SK-N-MC (cell line): ENCODE measurements at regions not wholly inside any gene's neighbourhood (a gene's known extent, or its start where the extent isn't known, plus 50 kb on each side); places are given as distances from the start of the nearest gene placed in this dataset.

Source experiments
- DNase-seq: peaks from one replicate; pipeline ENCODE4 v3.0.0-alpha.2; 2011; ENCODE audit warnings: low read depth, low spot score
- H3K27ac ChIP-seq: fragments of 200-600 bp; sonication (generic); 2 replicates; pipeline ENCODE4 v1.5.1; 2016; ENCODE audit warnings: mixed run types
- H3K36me3 ChIP-seq: fragments of 200-600 bp; sonication (generic); 2 replicates; pipeline ENCODE4 v1.6.1; 2017; ENCODE audit warnings: antibody characterized with exemption, low read length, mixed read lengths; ENCODE audit not compliant: insufficient read depth
- H3K4me3 ChIP-seq: fragments of 200-600 bp; sonication (generic); 2 replicates; pipeline ENCODE4 v1.5.1; 2016
- H3K9ac ChIP-seq: fragments of 200-600 bp; sonication (generic); 2 replicates; pipeline ENCODE4 v1.8.0; 2017; ENCODE audit warnings: mixed run types, mixed read lengths; ENCODE audit not compliant: insufficient read length
- H3K9me3 ChIP-seq: fragments of 200-600 bp; sonication (generic); 2 replicates; pipeline ENCODE4 v1.6.1; 2017; ENCODE audit warnings: low read depth, mild to moderate bottlenecking, antibody characterized with exemption, low read length, moderate library complexity, mixed read lengths
- EZH2 ChIP-seq: fragments of 200-600 bp; sonication (generic); IDR thresholded peaks from one replicate; pipeline ENCODE4 v1.6.1; 2017; ENCODE audit warnings: antibody characterized with exemption
- FOXP2 ChIP-seq: optimal IDR thresholded peaks from 2 replicates; pipeline ENCODE3; 2011; ENCODE audit warnings: mild to moderate bottlenecking, moderate library complexity; ENCODE audit not compliant: insufficient read depth; ENCODE audit errors: extremely low read length, control extremely low read depth
- POLR2AphosphoS5 ChIP-seq: IDR thresholded peaks from 2 replicates; pipeline ENCODE4 v1.6.1; 2012; ENCODE audit warnings: mild to moderate bottlenecking, low read depth, low read length, borderline replicate concordance

- DNase-seq, result no peak
Observed at GRCh38 chr6:95145457-95145856, 431.9 kb upstream of the MANEA start.

GRCh38 chr6:95159557-95159956 is 417.8 kb upstream of the MANEA start:
- no peak for DNase-seq
- no peaks in the 10 kb centered on the region for H3K36me3 ChIP-seq
- H3K9ac ChIP-seq, result no peak overlapping the region
- no peaks in the 10 kb centered on the region for H3K9me3 ChIP-seq
- H3K27ac ChIP-seq, result no peak overlapping the region
- H3K4me3 ChIP-seq, result no peak overlapping the region
- TF ChIP-seq EZH2 (no peak), FOXP2 (no peak), POLR2AphosphoS5 (no peak)

More at GRCh38 chr6:95145457-95145856, 431.9 kb upstream of the MANEA start:
- Histone ChIP-seq H3K9me3 (no peaks in the 10 kb centered on the region), H3K9ac (no peak overlapping the region), H3K27ac (no peak overlapping the region), H3K4me3 (no peak overlapping the region), H3K36me3 (no peaks in the 10 kb centered on the region)
- TF ChIP-seq FOXP2, result no peak
- no peak for TF ChIP-seq POLR2AphosphoS5
- no peak for TF ChIP-seq EZH2

- no peak for DNase-seq
- H3K36me3 ChIP-seq, result no peaks in the 10 kb centered on the region
- no peak overlapping the region for H3K9ac ChIP-seq
- H3K4me3 ChIP-seq, result no peak overlapping the region
- no peaks in the 10 kb centered on the region for H3K9me3 ChIP-seq
- TF ChIP-seq POLR2AphosphoS5, result no peak
- no peak for TF ChIP-seq FOXP2
- TF ChIP-seq EZH2, result no peak
- H3K27ac ChIP-seq, result no peak overlapping the region
Observed at GRCh38 chr6:95169775-95170174, 407.6 kb upstream of the MANEA start.

DNA sequence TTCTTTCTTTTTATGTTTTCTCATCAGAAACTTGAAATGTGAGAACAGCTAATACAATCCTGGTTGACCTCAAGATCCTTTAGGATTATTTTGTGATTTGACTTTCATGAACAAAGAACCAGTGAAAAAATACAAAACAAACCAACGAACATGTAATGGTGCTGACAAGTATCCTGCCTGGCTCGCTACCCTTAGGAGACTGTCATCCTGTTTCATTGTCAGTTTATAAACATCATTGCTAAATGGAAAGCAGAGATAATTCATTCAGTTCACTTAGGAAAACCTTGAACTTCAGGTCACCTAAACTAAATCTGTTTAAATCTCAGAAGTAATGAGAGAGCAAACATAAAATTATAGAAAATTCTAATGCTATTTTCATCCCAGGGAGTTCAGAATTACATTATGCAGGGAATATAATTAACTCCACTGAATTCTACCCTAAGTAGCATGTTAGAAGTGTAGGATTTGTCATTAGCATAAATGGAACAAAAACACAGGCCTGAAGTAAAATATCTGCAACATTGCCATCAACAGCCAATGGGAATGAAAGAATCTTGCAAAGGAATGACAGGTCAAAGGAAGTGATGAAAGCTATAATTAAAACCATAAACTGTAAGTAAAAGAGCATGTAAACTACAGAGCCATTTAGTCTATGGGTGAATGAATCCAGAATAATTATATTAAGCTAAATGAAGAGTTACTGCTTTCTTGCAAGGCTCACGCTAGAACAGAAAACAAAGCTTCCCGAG is 401.2 kb upstream of the MANEA start:
- Histone ChIP-seq H3K36me3 (no peaks in the 10 kb centered on the region), H3K9me3 (no peaks in the 10 kb centered on the region), H3K9ac (peak overlapping the region; percentile 47), H3K4me3 (peak overlapping the region; percentile 50), H3K27ac (peak overlapping the region; percentile 95)
- TF ChIP-seq FOXP2 (no peak), POLR2AphosphoS5 (peak; percentile 46; the same call in 1 of the 2 replicates)
- peak; percentile 71 for DNase-seq

GRCh38 chr6:95185874-95186273 is 391.5 kb upstream of the MANEA start:
- no peaks in the 10 kb centered on the region for H3K36me3 ChIP-seq
- TF ChIP-seq FOXP2, result no peak
- H3K9ac ChIP-seq, result no peak overlapping the region
- DNase-seq, result no peak
- no peaks in the 10 kb centered on the region for H3K9me3 ChIP-seq
- no peak overlapping the region for H3K27ac ChIP-seq
- H3K4me3 ChIP-seq, result no peak overlapping the region

DNA sequence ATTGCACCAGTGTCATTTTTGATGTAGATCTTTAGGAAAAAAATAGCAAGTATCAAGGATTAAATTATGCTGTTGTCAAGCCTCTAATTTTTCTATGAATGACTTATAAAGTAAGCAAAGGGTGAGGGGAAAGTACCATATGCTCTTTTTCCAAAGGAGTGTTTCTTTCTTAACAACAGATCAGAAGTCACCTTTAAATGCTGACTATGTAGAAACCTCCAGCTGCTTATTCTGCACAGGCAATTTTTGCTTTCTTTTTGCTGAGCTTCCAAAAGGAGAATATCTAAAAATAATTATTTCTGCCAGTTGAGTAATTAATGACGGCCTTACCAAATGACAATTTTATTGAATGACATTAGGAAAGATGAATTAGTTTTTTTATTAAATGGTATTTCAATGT is 390.6 kb upstream of the MANEA start:
- no peak for DNase-seq
- Histone ChIP-seq H3K27ac (0 out of 2 replicates have a peak overlapping the region, but pooled peaks have one; percentile 2), H3K36me3 (no peaks in the 10 kb centered on the region), H3K9ac (no peak overlapping the region), H3K4me3 (peak overlapping the region; percentile 1; the same call in 1 of the 2 replicates), H3K9me3 (no peaks in the 10 kb centered on the region)
- TF ChIP-seq EZH2, result no peak
- no peak for TF ChIP-seq FOXP2
- no peak for TF ChIP-seq POLR2AphosphoS5

DNA sequence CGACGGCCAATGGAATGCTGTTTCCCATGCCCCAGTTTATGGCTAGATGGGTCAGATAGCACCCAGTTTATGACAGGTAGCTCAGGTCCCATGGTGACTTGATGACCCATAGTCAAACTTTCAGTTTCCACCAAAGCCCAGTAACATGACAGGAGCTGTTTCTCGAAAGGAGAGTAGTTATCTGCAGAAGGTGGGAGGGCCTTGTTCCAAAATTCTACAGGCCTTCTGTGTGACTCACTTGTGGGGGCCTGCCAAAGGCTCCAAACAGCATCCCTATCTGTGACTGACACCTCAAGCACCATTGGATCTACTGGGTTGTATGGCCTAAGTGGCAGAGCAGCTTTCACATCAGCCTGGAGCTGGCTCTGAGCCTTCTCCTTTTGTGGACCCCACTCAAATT is 379.7 kb upstream of the MANEA start:
- no peak overlapping the region for H3K9ac ChIP-seq
- TF ChIP-seq FOXP2 (no peak), POLR2AphosphoS5 (no peak), EZH2 (no peak)
- H3K4me3 ChIP-seq, result no peak overlapping the region
- no peak for DNase-seq
- no peaks in the 10 kb centered on the region for H3K9me3 ChIP-seq
- no peaks in the 10 kb centered on the region for H3K36me3 ChIP-seq
- no peak overlapping the region for H3K27ac ChIP-seq

DNA sequence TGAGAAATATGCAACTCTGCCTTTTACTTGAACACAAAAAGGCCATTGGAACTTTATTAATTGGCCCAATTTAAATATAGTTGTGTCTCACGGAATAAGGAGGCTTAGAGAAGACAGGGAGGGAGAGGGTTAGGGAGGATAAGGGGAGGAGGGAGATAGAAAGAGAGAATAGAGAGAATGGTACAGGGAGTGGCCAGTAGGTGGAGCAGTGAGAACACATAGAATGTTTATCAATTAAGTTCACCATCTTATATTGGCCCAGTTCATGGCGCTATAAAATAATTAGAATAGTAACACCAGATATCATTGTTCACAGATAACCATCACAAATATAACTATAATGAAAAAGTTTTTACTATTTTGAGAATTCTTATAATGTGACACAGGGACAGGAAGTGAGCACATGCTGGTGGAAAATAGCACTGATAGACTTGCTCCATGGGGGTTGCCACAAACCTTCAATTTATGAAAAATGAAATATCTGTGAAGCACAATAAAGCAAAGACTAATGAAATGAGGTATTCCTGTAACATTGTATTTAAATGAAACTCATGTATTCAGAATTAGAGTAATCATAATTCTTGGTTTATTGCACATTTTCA is 374.1 kb upstream of the MANEA start:
- no peak overlapping the region for H3K27ac ChIP-seq
- no peak overlapping the region for H3K9ac ChIP-seq
- DNase-seq, result peak; percentile 26
- no peaks in the 10 kb centered on the region for H3K9me3 ChIP-seq
- H3K4me3 ChIP-seq, result no peak overlapping the region
- no peak for TF ChIP-seq FOXP2
- no peak for TF ChIP-seq EZH2
- no peaks in the 10 kb centered on the region for H3K36me3 ChIP-seq
